Germinal center (tissue), 1 donor: ENCODE measurements at regions not wholly inside any gene's neighbourhood (a gene's known extent, or its start where the extent isn't known, plus 50 kb on each side); places are given as distances from the start of the nearest gene placed in this dataset.
"Not testable (repeated sequence)": the region's sequence is repeated elsewhere in the genome, so short reads cannot be mapped to it uniquely, and the experiment has no call there.

Experiments
- DNase-seq: peaks from one replicate; pipeline ENCODE4 v3.0.0; 2012; ENCODE audit warnings: mixed read lengths, low spot score

- no peak for DNase-seq
Observed at GRCh38 chr18:56488739-56489138, 149.7 kb downstream of the TXNL1 start.

GRCh38 chr18:56487801-56488200 lies 150.6 kb downstream of the TXNL1 start:
- DNase-seq = no peak

GRCh38 chr18:56483386-56483785 lies 155.0 kb downstream of the TXNL1 start:
- no peak for DNase-seq

GRCh38 chr18:56482813-56483212 lies 155.6 kb downstream of the TXNL1 start:
- not testable (repeated sequence) for DNase-seq

- DNase-seq = no peak
Observed at GRCh38 chr18:56481751-56482150, 156.6 kb downstream of the TXNL1 start.

GRCh38 chr18:56479841-56480240 lies 158.6 kb downstream of the TXNL1 start:
- DNase-seq = no peak

- no peak for DNase-seq
Observed at GRCh38 chr18:56475250-56475649, 163.1 kb downstream of the TXNL1 start.

- DNase-seq = no peak
Observed at GRCh38 chr18:56473400-56474024, 164.9 kb downstream of the TXNL1 start.

- no peak for DNase-seq
Observed at GRCh38 chr18:56470406-56471351, 167.7 kb downstream of the TXNL1 start.

GRCh38 chr18:56469582-56469981 lies 168.8 kb downstream of the TXNL1 start:
- no peak for DNase-seq

- no peak for DNase-seq
Observed at GRCh38 chr18:56468396-56468795, 170.0 kb downstream of the TXNL1 start.

GRCh38 chr18:56462276-56462675 lies 176.1 kb downstream of the TXNL1 start:
- DNase-seq = no peak

GRCh38 chr18:56461151-56461550 lies 177.2 kb downstream of the TXNL1 start:
- DNase-seq = no peak

- no peak for DNase-seq
Observed at GRCh38 chr18:56460581-56460980, 177.8 kb downstream of the TXNL1 start.

GRCh38 chr18:56458770-56459712 lies 179.4 kb downstream of the TXNL1 start:
- no peak for DNase-seq

- no peak for DNase-seq
Observed at GRCh38 chr18:56455874-56456273, 182.5 kb downstream of the TXNL1 start.

GRCh38 chr18:56455141-56455540 lies 183.3 kb downstream of the TXNL1 start:
- DNase-seq = no peak

GRCh38 chr18:56453631-56454030 lies 184.8 kb downstream of the TXNL1 start:
- DNase-seq = no peak

- no peak for DNase-seq
Observed at GRCh38 chr18:56451188-56451587, 187.2 kb downstream of the TXNL1 start.

GRCh38 chr18:56448751-56449150 lies 189.6 kb downstream of the TXNL1 start:
- no peak for DNase-seq

GRCh38 chr18:56445422-56445821 lies 193.0 kb downstream of the TXNL1 start:
- no peak for DNase-seq

GRCh38 chr18:56444201-56444600 lies 194.2 kb downstream of the TXNL1 start:
- no peak for DNase-seq
